ENCODE measurements at regions not wholly inside any gene's neighbourhood (a gene's known extent, or its start where the extent isn't known, plus 50 kb on each side); places are given as distances from the start of the nearest gene placed in this dataset.

- TF ChIP-seq MAFK (conservative IDR thresholded peaks at IDR 0.05 in 1 of 2, IDR thresholded peaks at IDR 0.05 in 1 of 2; ENCODE audit: low read length in 2 of 2), result peak; percentile 31 to 52; a peak in 3 of 4 replicates
- no peak for TF ChIP-seq ZNF253 (CRISPR knock-in tag; IDR thresholded peaks at IDR 0.05; ENCODE audit: borderline replicate concordance)
- no peak overlapping the region for H2AFZ ChIP-seq (ENCODE audit: low read length)
- CTCF ChIA-PET (ENCODE audit: low intra/inter-chr PET ratio, low total read pairs), result no interaction called here
- H3K4me1 ChIP-seq (ENCODE audit: insufficient read depth, low read length), result no peaks in the 10 kb centered on the region
- no peak overlapping the region for H3K27ac ChIP-seq (ENCODE audit: extremely low read length, insufficient read depth, low read length)
- H3K79me2 ChIP-seq (ENCODE audit: insufficient read depth, low read length), result no peaks in the 10 kb centered on the region
- intact Hi-C loops (cut with micrococcal nuclease; ENCODE audit: unreplicated experiment), result no loop called here
- no TSS peak for BruUV-seq (replicated peaks)
- FAIRE-seq (no peak), DNase-seq (ENCODE audit: low spot score) (no peak), ATAC-seq (no peak)
- in situ Hi-C loops (cut with HindIII; ENCODE audit: extremely low pct_ligation_motif_present, low pct_unique_long_range_greater_than_20kb), result no loop called here
- POLR2A ChIA-PET, result no interaction called here
- H3K27me3 ChIP-seq (ENCODE audit: control insufficient read depth in 1 of 2, insufficient read depth in 2 of 2, low read length in 2 of 2), result peaks cover 0 to 11% of the 10 kb centered on the region in 2 experiments; a peak in 2 of 5 replicates
- no peaks in the 10 kb centered on the region for H3K9me3 ChIP-seq (ENCODE audit: low read length)
- H3K36me3 ChIP-seq (replicated peaks in 1 of 2; ENCODE audit: control insufficient read depth in 1 of 2, insufficient read depth in 2 of 2, low read length in 2 of 2), result no peaks in the 10 kb centered on the region
- H3K4me3 ChIP-seq (replicated peaks in 1 of 3; ENCODE audit: insufficient read depth in 1 of 3, low read depth in 2 of 3, low read length in 3 of 3), result no peak overlapping the region
- WGBS (ENCODE audit: low lambda C conversion rate), result 6% methylated on average over 3 of the region's 3 CpGs
- H3K9ac ChIP-seq (ENCODE audit: insufficient read depth, low read depth, low read length), result no peak overlapping the region
- no peak overlapping the region for H3K4me2 ChIP-seq (ENCODE audit: low read depth, low read length)
- H4K20me1 ChIP-seq (ENCODE audit: insufficient read depth, low read length), result no peaks in the 10 kb centered on the region
Measured at GRCh38 chr2:21253311-21254027, 129.7 kb downstream of the TDRD15 start.

- Histone ChIP-seq H3K9ac (ENCODE audit: insufficient read depth, low read depth, low read length) (no peak overlapping the region), H3K27me3 (ENCODE audit: control insufficient read depth in 1 of 2, insufficient read depth in 2 of 2, low read length in 2 of 2) (peaks cover 0 to 11% of the 10 kb centered on the region in 2 experiments; a peak in 2 of 5 replicates), H3K9me3 (ENCODE audit: low read length) (no peaks in the 10 kb centered on the region), H3K79me2 (ENCODE audit: insufficient read depth, low read length) (no peaks in the 10 kb centered on the region), H4K20me1 (ENCODE audit: insufficient read depth, low read length) (no peaks in the 10 kb centered on the region), H3K27ac (ENCODE audit: extremely low read length, insufficient read depth, low read length) (no peak overlapping the region), H3K36me3 (replicated peaks in 1 of 2; ENCODE audit: control insufficient read depth in 1 of 2, insufficient read depth in 2 of 2, low read length in 2 of 2) (no peaks in the 10 kb centered on the region), H3K4me2 (ENCODE audit: low read depth, low read length) (no peak overlapping the region), H3K4me3 (replicated peaks in 1 of 3; ENCODE audit: insufficient read depth in 1 of 3, low read depth in 2 of 3, low read length in 3 of 3) (no peak overlapping the region), H2AFZ (ENCODE audit: low read length) (no peak overlapping the region), H3K4me1 (ENCODE audit: insufficient read depth, low read length) (no peaks in the 10 kb centered on the region)
- intact Hi-C loops (cut with micrococcal nuclease; ENCODE audit: unreplicated experiment), result no loop called here
- TF ChIP-seq ZFP90 (CRISPR knock-in tag; IDR thresholded peaks at IDR 0.05; ENCODE audit: borderline replicate concordance) (no peak), NFE2L2 (IDR thresholded peaks at IDR 0.05; ENCODE audit: low read length) (peak; percentile 51; the same call in 1 of the 2 replicates), FOXJ3 (CRISPR knock-in tag; IDR thresholded peaks at IDR 0.05; ENCODE audit: borderline replicate concordance) (no peak)
- peak; percentile 42; the same call in 2 of the 3 replicates for ATAC-seq
- WGBS (ENCODE audit: low lambda C conversion rate), result 26% methylated on average over 6 of the region's 6 CpGs
- ChIA-PET POLR2A (no interaction called here), CTCF (ENCODE audit: low intra/inter-chr PET ratio, low total read pairs) (no interaction called here)
- no peak for FAIRE-seq
- no peak for DNase-seq (ENCODE audit: low spot score)
- BruUV-seq (replicated peaks), result no TSS peak
- in situ Hi-C loops (cut with HindIII; ENCODE audit: extremely low pct_ligation_motif_present, low pct_unique_long_range_greater_than_20kb), result no loop called here
Measured at GRCh38 chr2:21254170-21254965, 130.6 kb downstream of the TDRD15 start.

Measured in HepG2 (cell line).